Chondrocyte (in vitro differentiated cells): ENCODE measurements at regions not wholly inside any gene's neighbourhood (a gene's known extent, or its start where the extent isn't known, plus 50 kb on each side); places are given as distances from the start of the nearest gene placed in this dataset.

Source experiments
- DNase-seq: peaks from one replicate; pipeline ENCODE4 v3.0.0; 2021; ENCODE audit warnings: mixed read lengths, low spot score
- H3K27ac Mint-ChIP-seq: one replicate; pipeline ENCODE4 v1.8.0; 2021; ENCODE audit warnings: mild to moderate bottlenecking, moderate library complexity, mixed read lengths; ENCODE audit not compliant: unreplicated experiment
- H3K27me3 Mint-ChIP-seq: 2 replicates; pipeline ENCODE4 v1.8.0; 2021; ENCODE audit warnings: low read depth, mixed read lengths
- H3K36me3 Mint-ChIP-seq: 2 replicates; pipeline ENCODE4 v1.8.0; 2021; ENCODE audit warnings: low read depth, mixed read lengths
- H3K4me1 Mint-ChIP-seq: 2 replicates; pipeline ENCODE4 v1.8.0; 2021; ENCODE audit warnings: low read depth, mild to moderate bottlenecking, mixed read lengths
- H3K4me3 Mint-ChIP-seq: one replicate; pipeline ENCODE4 v1.8.0; 2021; ENCODE audit warnings: mild to moderate bottlenecking, moderate library complexity, mixed read lengths; ENCODE audit not compliant: unreplicated experiment
- H3K9me3 Mint-ChIP-seq: 2 replicates; pipeline ENCODE4 v1.8.0; 2021; ENCODE audit warnings: low read depth, mixed read lengths
- TF ChIP-seq, protein P1 (sequence below): fragments of 200-600 bp; sonication (generic); IDR thresholded peaks from 2 replicates; pipeline ENCODE4 v1.5.0; 2021; ENCODE audit warnings: antibody characterized with exemption, mild to moderate bottlenecking, moderate library complexity

DNA sequence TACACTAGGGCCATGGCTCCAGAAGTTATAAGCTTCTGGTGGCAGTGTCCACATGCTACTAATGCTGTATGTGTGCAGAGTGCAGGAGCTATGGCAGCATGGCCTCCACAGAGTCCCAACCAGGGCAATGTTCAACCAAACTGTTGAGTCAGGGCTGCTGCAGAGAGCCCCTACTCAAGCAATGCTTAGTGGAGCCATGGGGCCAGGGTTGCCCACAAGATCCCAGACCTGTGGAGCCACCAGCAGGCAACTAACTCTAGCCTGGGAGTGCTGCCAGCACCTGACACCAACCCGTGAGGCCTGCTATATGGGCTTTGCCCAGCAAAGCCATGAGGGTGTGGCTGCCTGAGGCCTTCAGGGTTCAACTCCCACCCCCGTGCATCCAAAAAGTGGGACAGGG is 655.2 kb downstream of the TBC1D22A start:
- Mint-ChIP-seq H3K27ac (no peak overlapping the region), H3K4me3 (no peak overlapping the region), H3K36me3 (no peaks in the 10 kb centered on the region), H3K27me3 (peaks cover 2% of the 10 kb centered on the region), H3K9me3 (peaks cover 38% of the 10 kb centered on the region), H3K4me1 (no peaks in the 10 kb centered on the region)
- TF ChIP-seq, protein P1, sequence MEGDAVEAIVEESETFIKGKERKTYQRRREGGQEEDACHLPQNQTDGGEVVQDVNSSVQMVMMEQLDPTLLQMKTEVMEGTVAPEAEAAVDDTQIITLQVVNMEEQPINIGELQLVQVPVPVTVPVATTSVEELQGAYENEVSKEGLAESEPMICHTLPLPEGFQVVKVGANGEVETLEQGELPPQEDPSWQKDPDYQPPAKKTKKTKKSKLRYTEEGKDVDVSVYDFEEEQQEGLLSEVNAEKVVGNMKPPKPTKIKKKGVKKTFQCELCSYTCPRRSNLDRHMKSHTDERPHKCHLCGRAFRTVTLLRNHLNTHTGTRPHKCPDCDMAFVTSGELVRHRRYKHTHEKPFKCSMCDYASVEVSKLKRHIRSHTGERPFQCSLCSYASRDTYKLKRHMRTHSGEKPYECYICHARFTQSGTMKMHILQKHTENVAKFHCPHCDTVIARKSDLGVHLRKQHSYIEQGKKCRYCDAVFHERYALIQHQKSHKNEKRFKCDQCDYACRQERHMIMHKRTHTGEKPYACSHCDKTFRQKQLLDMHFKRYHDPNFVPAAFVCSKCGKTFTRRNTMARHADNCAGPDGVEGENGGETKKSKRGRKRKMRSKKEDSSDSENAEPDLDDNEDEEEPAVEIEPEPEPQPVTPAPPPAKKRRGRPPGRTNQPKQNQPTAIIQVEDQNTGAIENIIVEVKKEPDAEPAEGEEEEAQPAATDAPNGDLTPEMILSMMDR = no peak
- DNase-seq = peak; percentile 47

DNA sequence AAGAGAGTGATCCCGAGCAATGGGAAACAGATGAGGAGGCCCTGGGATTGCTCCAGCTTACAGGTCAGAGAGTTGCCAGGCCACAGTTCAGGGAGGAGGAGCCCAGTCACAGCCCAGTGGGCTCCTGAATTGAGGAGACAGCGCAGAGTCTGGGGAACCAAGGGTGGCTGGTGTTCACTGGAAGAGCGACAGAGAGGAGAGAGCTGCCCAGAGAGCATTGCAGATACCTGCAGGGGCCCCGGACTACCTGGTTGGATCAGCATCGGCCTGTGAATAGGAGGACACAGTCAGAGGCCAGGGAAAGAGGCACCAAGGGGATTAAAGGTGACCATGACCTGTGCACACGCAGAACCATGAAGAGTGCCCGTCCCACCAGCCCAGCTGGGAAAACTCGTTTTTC is 648.6 kb downstream of the TBC1D22A start:
- TF ChIP-seq, protein P1 = no peak
- Mint-ChIP-seq H3K27ac (no peak overlapping the region), H3K4me3 (no peak overlapping the region), H3K27me3 (peaks cover 3% of the 10 kb centered on the region), H3K4me1 (no peaks in the 10 kb centered on the region), H3K36me3 (no peaks in the 10 kb centered on the region), H3K9me3 (peaks cover 9% of the 10 kb centered on the region)
- peak; percentile 43 for DNase-seq

DNA sequence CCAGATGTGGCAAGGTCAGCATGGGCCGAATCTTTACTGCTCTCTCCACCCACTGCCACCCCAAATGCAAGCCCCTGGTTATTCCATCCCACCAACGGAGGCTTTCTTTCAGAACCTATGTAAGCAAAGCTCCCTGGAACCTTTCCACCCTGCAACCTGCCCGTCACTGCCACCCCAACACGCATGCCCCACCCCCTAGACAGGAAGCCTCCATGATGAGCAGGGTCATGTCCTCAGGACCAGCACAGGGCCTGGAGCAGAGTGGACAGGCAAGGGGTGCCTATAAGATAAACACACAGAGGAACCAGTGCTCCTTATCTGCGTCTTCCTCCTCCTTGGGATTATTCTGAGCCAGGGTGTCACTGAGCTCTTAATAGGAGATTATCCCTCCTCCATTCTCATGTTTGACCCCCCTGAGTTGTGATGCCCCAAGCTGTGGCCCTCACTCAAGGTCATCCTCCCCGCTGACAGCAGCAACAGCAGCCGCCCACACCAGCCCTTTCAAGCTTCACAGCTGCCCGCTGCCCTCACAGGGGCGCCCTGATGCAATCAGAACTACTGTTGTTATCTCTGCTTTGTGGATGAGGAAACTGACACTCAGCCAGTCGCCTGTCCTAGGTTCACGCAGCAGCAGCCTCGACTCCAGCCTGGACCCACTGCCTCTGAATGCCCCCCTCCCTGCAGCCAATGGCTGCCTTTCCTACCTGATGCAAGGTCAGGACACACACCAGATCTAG is 647.3 kb downstream of the TBC1D22A start:
- no peaks in the 10 kb centered on the region for H3K36me3 Mint-ChIP-seq
- H3K4me1 Mint-ChIP-seq = no peaks in the 10 kb centered on the region
- no peak overlapping the region for H3K27ac Mint-ChIP-seq
- H3K27me3 Mint-ChIP-seq = peaks cover 3% of the 10 kb centered on the region
- TF ChIP-seq, protein P1 = no peak
- peaks cover 6% of the 10 kb centered on the region for H3K9me3 Mint-ChIP-seq
- DNase-seq = peak; percentile 56
- no peak overlapping the region for H3K4me3 Mint-ChIP-seq

DNA sequence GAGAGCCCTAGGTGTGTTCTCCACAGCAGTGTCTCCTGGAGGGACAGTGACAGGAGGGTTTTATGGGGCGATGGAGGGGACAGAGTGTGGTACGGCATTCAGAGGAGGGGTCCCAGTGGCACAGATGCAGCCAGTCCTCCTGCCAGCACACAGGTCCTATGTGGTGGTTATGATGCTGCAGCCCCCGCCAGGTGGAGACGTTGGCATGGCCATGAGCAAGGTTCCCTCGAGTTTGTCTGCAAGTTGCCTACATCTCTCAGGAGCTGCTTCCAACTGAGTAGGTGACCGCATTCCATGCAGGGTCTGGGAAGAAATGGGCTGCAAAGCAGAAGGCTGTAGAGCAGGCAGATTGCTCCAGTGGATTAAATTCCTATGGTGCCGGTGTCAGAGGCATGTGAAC is 646.0 kb downstream of the TBC1D22A start:
- DNase-seq = no peak
- TF ChIP-seq, protein P1 = no peak

DNA sequence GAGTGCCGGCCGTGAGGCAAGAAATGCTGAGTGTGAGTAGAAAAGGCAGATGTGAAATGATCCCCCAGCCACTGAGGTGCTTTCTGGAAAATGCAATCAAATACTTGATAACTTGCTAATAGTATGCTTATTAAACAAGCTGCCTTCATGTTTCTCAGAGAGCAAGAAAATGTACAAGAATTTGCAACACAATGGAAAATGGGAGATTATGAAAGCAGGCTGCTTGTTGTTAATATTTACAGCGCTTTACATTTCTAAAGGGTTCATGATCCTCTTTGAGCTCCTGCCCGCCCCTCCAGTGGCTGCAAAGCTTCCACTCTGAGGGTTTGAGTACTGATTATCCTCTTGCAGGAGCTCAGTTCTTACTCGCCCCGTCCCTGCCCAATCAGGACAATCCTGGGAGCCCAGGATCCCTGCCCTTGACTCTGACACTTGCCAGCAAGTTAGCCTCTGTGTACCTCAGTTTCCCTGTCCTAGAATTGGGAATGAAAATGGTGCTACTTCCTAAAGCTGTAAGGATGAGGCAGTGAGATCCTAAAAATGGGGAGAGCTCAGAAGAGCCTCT is 645.1 kb downstream of the TBC1D22A start:
- H3K9me3 Mint-ChIP-seq = peaks cover 13% of the 10 kb centered on the region
- TF ChIP-seq, protein P1 = no peak
- no peak overlapping the region for H3K27ac Mint-ChIP-seq
- no peaks in the 10 kb centered on the region for H3K4me1 Mint-ChIP-seq
- no peaks in the 10 kb centered on the region for H3K36me3 Mint-ChIP-seq
- H3K27me3 Mint-ChIP-seq = peaks cover 3% of the 10 kb centered on the region
- DNase-seq = no peak
- no peak overlapping the region for H3K4me3 Mint-ChIP-seq

More for the DNA sequence above, 646.0 kb downstream of the TBC1D22A start:
- no peak overlapping the region for H3K4me3 Mint-ChIP-seq
- peaks cover 11% of the 10 kb centered on the region for H3K9me3 Mint-ChIP-seq
- no peaks in the 10 kb centered on the region for H3K36me3 Mint-ChIP-seq
- H3K27ac Mint-ChIP-seq = no peak overlapping the region
- H3K4me1 Mint-ChIP-seq = no peaks in the 10 kb centered on the region
- peaks cover 3% of the 10 kb centered on the region for H3K27me3 Mint-ChIP-seq
